ENCODE measurements at regions not wholly inside any gene's neighbourhood (a gene's known extent, or its start where the extent isn't known, plus 50 kb on each side); places are given as distances from the start of the nearest gene placed in this dataset.
"Not testable (repeated sequence)": the region's sequence is repeated elsewhere in the genome, so short reads cannot be mapped to it uniquely, and the experiment has no call there.

DNA sequence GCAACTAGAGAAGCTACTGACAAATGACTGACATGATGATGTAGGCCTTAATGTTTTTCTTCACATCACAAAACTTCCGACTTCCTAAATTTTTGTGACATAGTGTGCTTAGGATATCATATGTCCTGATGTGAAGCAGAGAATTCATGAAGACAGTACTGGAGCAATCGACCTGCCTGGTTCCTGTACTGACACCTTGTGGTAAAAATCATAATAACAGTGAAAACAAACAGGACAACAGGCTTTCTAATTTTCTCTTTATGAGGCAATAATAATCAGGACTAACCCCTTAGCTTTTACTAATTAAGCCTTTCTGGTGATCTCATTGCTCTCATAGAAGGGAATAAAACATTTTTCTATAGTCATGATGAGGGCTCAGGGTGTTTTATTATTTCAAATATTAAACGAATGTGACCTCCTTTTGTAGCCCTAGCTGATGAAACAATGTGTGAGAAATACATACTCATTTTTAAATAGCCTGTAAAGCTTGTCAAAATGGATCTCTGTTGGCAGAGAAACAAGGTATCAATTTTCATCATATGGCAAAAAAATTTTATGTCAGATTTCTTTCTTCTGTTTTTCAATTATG lies 158.4 kb downstream of the TENT5D start:
- H3K36me3 ChIP-seq = no peaks in the 10 kb centered on the region
- no peaks in the 10 kb centered on the region for H3K27me3 ChIP-seq
- DNase-seq = no peak
- H3K4me1 ChIP-seq = no peaks in the 10 kb centered on the region
- intact Hi-C loops (cut with DNase I; ENCODE audit: low total_unique reads) = no loop called here
- no peaks in the 10 kb centered on the region for H3K9me3 ChIP-seq
- TF ChIP-seq, protein P1, sequence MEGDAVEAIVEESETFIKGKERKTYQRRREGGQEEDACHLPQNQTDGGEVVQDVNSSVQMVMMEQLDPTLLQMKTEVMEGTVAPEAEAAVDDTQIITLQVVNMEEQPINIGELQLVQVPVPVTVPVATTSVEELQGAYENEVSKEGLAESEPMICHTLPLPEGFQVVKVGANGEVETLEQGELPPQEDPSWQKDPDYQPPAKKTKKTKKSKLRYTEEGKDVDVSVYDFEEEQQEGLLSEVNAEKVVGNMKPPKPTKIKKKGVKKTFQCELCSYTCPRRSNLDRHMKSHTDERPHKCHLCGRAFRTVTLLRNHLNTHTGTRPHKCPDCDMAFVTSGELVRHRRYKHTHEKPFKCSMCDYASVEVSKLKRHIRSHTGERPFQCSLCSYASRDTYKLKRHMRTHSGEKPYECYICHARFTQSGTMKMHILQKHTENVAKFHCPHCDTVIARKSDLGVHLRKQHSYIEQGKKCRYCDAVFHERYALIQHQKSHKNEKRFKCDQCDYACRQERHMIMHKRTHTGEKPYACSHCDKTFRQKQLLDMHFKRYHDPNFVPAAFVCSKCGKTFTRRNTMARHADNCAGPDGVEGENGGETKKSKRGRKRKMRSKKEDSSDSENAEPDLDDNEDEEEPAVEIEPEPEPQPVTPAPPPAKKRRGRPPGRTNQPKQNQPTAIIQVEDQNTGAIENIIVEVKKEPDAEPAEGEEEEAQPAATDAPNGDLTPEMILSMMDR (IDR thresholded peaks at IDR 0.05) = peak in 1 of 2 experiments; percentile 20
- no peak overlapping the region for H3K4me3 ChIP-seq
- H3K27ac ChIP-seq = no peak overlapping the region

- DNase-seq; H3K9me3 ChIP-seq; H3K4me1 ChIP-seq; H3K4me3 ChIP-seq; H3K27me3 ChIP-seq; H3K27ac ChIP-seq; H3K36me3 ChIP-seq; intact Hi-C loops (cut with DNase I; ENCODE audit: low total_unique reads): not testable (repeated sequence)
Measured at GRCh38 chrX:80590992-80591391, 170.7 kb downstream of the TENT5D start.

GRCh38 chrX:80602036-80602860 lies 182.0 kb downstream of the TENT5D start:
- Histone ChIP-seq H3K27me3 (no peaks in the 10 kb centered on the region), H3K9me3 (no peaks in the 10 kb centered on the region), H3K4me3 (no peak overlapping the region), H3K36me3 (no peaks in the 10 kb centered on the region), H3K27ac (no peak overlapping the region), H3K4me1 (no peaks in the 10 kb centered on the region)
- TF ChIP-seq, protein P1 (IDR thresholded peaks at IDR 0.05) = no peak
- intact Hi-C loops (cut with DNase I; ENCODE audit: low total_unique reads) = no loop called here
- DNase-seq = no peak
